ENCODE measurements at regions not wholly inside any gene's neighbourhood (a gene's known extent, or its start where the extent isn't known, plus 50 kb on each side); places are given as distances from the start of the nearest gene placed in this dataset.

GRCh38 chr4:187480146-187481145, 515.1 kb upstream of the ZFP42 start:
- WGBS (ENCODE audit: insufficient coverage): 76% methylated on average over 6 of the region's 9 CpGs
- H4K20me1 ChIP-seq (ENCODE audit: insufficient read depth, low read length): no peaks in the 10 kb centered on the region

GRCh38 chr4:187484186-187484585, 511.4 kb upstream of the ZFP42 start:
- Mint-ChIP-seq H3K27ac (no peak overlapping the region), H3K4me3 (no peak overlapping the region), H3K27me3 (ENCODE audit: low read depth in 3 of 3) (no peaks in the 10 kb centered on the region), H3K36me3 (no peaks in the 10 kb centered on the region), H3K9me3 (peaks cover 0 to 20% (median 18%) of the 10 kb centered on the region in 7 donors), H3K4me1 (no peaks in the 10 kb centered on the region)
- DNase-seq: no peak
- Histone ChIP-seq H3K4me2 (replicated peaks; ENCODE audit: extremely low read depth, low read length, poor library complexity, severe bottlenecking) (no peak overlapping the region), H3K27ac (ENCODE audit: low read depth in 1 of 2, low read length in 2 of 2) (no peak overlapping the region), H3K36me3 (replicated peaks in 1 of 2; ENCODE audit: control insufficient read depth in 1 of 2, insufficient read depth in 2 of 2, low read length in 2 of 2) (no peaks in the 10 kb centered on the region), H3K4me1 (ENCODE audit: control insufficient read depth in 1 of 2, insufficient read depth in 2 of 2, low read length in 2 of 2) (no peaks in the 10 kb centered on the region), H3K9ac (ENCODE audit: insufficient read depth, low read length, poor library complexity, severe bottlenecking) (no peak overlapping the region), H3K4me3 (replicated peaks in 1 of 3; ENCODE audit: low read depth in 2 of 3, low read length in 3 of 3) (no peak overlapping the region), H3K9me3 (replicated peaks in 1 of 2; ENCODE audit: control insufficient read depth in 1 of 2, insufficient read depth in 1 of 2, low read length in 2 of 2) (peaks cover 8 to 15% of the 10 kb centered on the region in 2 donors), H3K27me3 (ENCODE audit: control insufficient read depth in 2 of 2, insufficient read depth in 2 of 2, low read length in 2 of 2) (no peaks in the 10 kb centered on the region), H4K20me1 (ENCODE audit: insufficient read depth, low read length) (no peaks in the 10 kb centered on the region), H3K79me2 (ENCODE audit: insufficient read depth, low read length) (no peaks in the 10 kb centered on the region), H2AFZ (ENCODE audit: insufficient read depth, low read depth, low read length, poor library complexity, severe bottlenecking) (no peak overlapping the region)
- TF ChIP-seq CTCF (IDR thresholded peaks at IDR 0.05): no peak
- WGBS (ENCODE audit: insufficient coverage): 67% methylated on average over 3 of the region's 6 CpGs
- intact Hi-C loops (cut with micrococcal nuclease): no loop called here

More at GRCh38 chr4:187480146-187481145, 515.1 kb upstream of the ZFP42 start:
- H3K27me3 ChIP-seq (ENCODE audit: control insufficient read depth in 2 of 2, insufficient read depth in 2 of 2, low read length in 2 of 2): no peaks in the 10 kb centered on the region
- no peaks in the 10 kb centered on the region for H3K4me1 Mint-ChIP-seq
- DNase-seq: no peak
- H2AFZ ChIP-seq (ENCODE audit: insufficient read depth, low read depth, low read length, poor library complexity, severe bottlenecking): no peak overlapping the region
- H3K4me2 ChIP-seq (replicated peaks; ENCODE audit: extremely low read depth, low read length, poor library complexity, severe bottlenecking): no peak overlapping the region
- H3K27ac ChIP-seq (ENCODE audit: low read depth in 1 of 2, low read length in 2 of 2): no peak overlapping the region
- no peaks in the 10 kb centered on the region for H3K79me2 ChIP-seq (ENCODE audit: insufficient read depth, low read length)
- peaks cover 0 to 13% (median 3%) of the 10 kb centered on the region in 7 donors for H3K9me3 Mint-ChIP-seq
- no peak overlapping the region for H3K27ac Mint-ChIP-seq
- H3K4me3 Mint-ChIP-seq: no peak overlapping the region
- no peak overlapping the region for H3K9ac ChIP-seq (ENCODE audit: insufficient read depth, low read length, poor library complexity, severe bottlenecking)
- no peaks in the 10 kb centered on the region for H3K4me1 ChIP-seq (ENCODE audit: control insufficient read depth in 1 of 2, insufficient read depth in 2 of 2, low read length in 2 of 2)
- H3K9me3 ChIP-seq (replicated peaks in 1 of 2; ENCODE audit: control insufficient read depth in 1 of 2, insufficient read depth in 1 of 2, low read length in 2 of 2): no peaks in the 10 kb centered on the region
- H3K27me3 Mint-ChIP-seq (ENCODE audit: low read depth in 3 of 3): no peaks in the 10 kb centered on the region
- no peak overlapping the region for H3K4me3 ChIP-seq (replicated peaks in 1 of 3; ENCODE audit: low read depth in 2 of 3, low read length in 3 of 3)
- H3K36me3 ChIP-seq (replicated peaks in 1 of 2; ENCODE audit: control insufficient read depth in 1 of 2, insufficient read depth in 2 of 2, low read length in 2 of 2): no peaks in the 10 kb centered on the region
- intact Hi-C loops (cut with micrococcal nuclease): no loop called here
- no peak for TF ChIP-seq CTCF (IDR thresholded peaks at IDR 0.05)
- no peaks in the 10 kb centered on the region for H3K36me3 Mint-ChIP-seq
